K562 (cell line): ENCODE measurements at regions not wholly inside any gene's neighbourhood (a gene's known extent, or its start where the extent isn't known, plus 50 kb on each side); places are given as distances from the start of the nearest gene placed in this dataset.

Experiments used
- ATAC-seq: fragments of 200-7000 bp; cut with Tn5 transposase; 3 replicates; pipeline ENCODE4 v1.9.1; 2020; ENCODE audit warnings: moderate library complexity
- BruUV-seq: library from RNA; stranded (reverse); fragments of 400-500 nt; replicated peaks from 2 replicates; lab custom pipeline; 2021; lab: Mats Ljungman, UMichigan
- CTCF ChIA-PET: fragments of 300-600 bp; formaldehyde crosslinking; extraction: SDS; loops from one replicate; lab custom pipeline; 2021; ENCODE audit warnings: low intra/inter-chr PET ratio; lab: Yijun Ruan, JAX
- POLR2A ChIA-PET: fragments of 300-600, 350-650 bp; sonication (Branson Sonifier 250); formaldehyde crosslinking; extraction: SDS; loops from one replicate; lab custom pipeline; 2021; ENCODE audit warnings: antibody characterized with exemption, inconsistent platforms; lab: Yijun Ruan, JAX
- DNase-seq, 4 experiments: peaks; one replicate each; pipeline versions ENCODE4 v3.0.0 to v3.0.0-alpha.2; 2011 to 2018; ENCODE audit warnings: low spot score in 3 of 4, mixed read lengths in 3 of 4; ENCODE audit errors: extremely low read depth in 1 of 4
- FAIRE-seq: peaks from 2 replicates; lab custom pipeline; 2011; peaks lifted over from hg19 to GRCh38; lab: Jason Lieb, UNC
- H2AFZ ChIP-seq: 2 replicates; pipeline ENCODE4 v1.6.0; 2011; ENCODE audit warnings: low read depth, low read length, control low read depth, inconsistent platforms
- H3K27ac ChIP-seq: fragments of 200-600 bp; 3 replicates; pipeline ENCODE4 v1.8.0; 2011; ENCODE audit warnings: low read depth, mild to moderate bottlenecking, control low read depth, inconsistent platforms, low read length, moderate library complexity, mixed read lengths; ENCODE audit errors: extremely low read depth
- H3K27me3 ChIP-seq, 2 experiments: fragments of 300-600 bp in 1 of 2; 2 replicates in 1 of 2; 3 replicates in 1 of 2; pipeline versions ENCODE4 v1.6.0 to v1.8.0; 2011; ENCODE audit warnings: inconsistent platforms in 2 of 2, low read length in 2 of 2, mild to moderate bottlenecking in 1 of 2, mixed read lengths in 1 of 2, moderate library complexity in 1 of 2; ENCODE audit not compliant: control insufficient read depth in 2 of 2, insufficient read depth in 2 of 2
- H3K36me3 ChIP-seq: fragments of 300-600 bp; 3 replicates; pipeline ENCODE4 v1.8.0; 2011; ENCODE audit warnings: mild to moderate bottlenecking, low read length, inconsistent platforms; ENCODE audit not compliant: control insufficient read depth, insufficient read depth
- H3K4me1 ChIP-seq, 2 experiments: fragments of 200-600 bp in 1 of 2; replicated peaks in 1 of 2; 2 replicates in 1 of 2; 3 replicates in 1 of 2; pipeline versions ENCODE4 v1.5.1 to v1.8.0; 2011; ENCODE audit warnings: inconsistent platforms in 2 of 2, low read length in 2 of 2, mild to moderate bottlenecking in 1 of 2, mixed read lengths in 1 of 2, moderate library complexity in 1 of 2; ENCODE audit not compliant: control insufficient read depth in 2 of 2, insufficient read depth in 2 of 2
- H3K4me2 ChIP-seq: 2 replicates; pipeline ENCODE4 v1.6.1; 2011; ENCODE audit warnings: low read length, control low read depth, inconsistent platforms, mixed read lengths; ENCODE audit not compliant: insufficient read depth
- H3K4me3 ChIP-seq: fragments of 200-600 bp; sonication (generic), shearing (Covaris generic); 2 replicates; pipeline ENCODE4 v1.5.1; 2016; ENCODE audit warnings: control low read depth, inconsistent platforms
- H3K79me2 ChIP-seq: fragments of 200-600 bp; 3 replicates; pipeline ENCODE4 v1.8.0; 2011; ENCODE audit warnings: low read length, inconsistent platforms; ENCODE audit not compliant: control insufficient read depth, insufficient read depth
- H3K9ac ChIP-seq, 2 experiments: 2 replicates each; pipeline versions ENCODE4 v1.6.0 to v1.6.1; 2011; ENCODE audit warnings: low read depth in 2 of 2, low read length in 2 of 2, control low read depth in 1 of 2, inconsistent platforms in 1 of 2, mild to moderate bottlenecking in 1 of 2, mixed read lengths in 1 of 2; ENCODE audit not compliant: insufficient read depth in 1 of 2
- H3K9me1 ChIP-seq: one replicate; pipeline ENCODE4 v1.6.0; 2011; ENCODE audit warnings: inconsistent platforms, mild to moderate bottlenecking, low read length, moderate library complexity; ENCODE audit not compliant: control insufficient read depth, insufficient read depth
- H3K9me3 ChIP-seq: replicated peaks from 2 replicates; pipeline ENCODE4 v1.5.1; 2011; ENCODE audit warnings: low read depth, low read length, inconsistent platforms; ENCODE audit not compliant: control insufficient read depth, insufficient read depth
- H4K20me1 ChIP-seq: replicated peaks from 2 replicates; pipeline ENCODE4 v1.6.1; 2011; ENCODE audit warnings: low read length, inconsistent platforms, mixed read lengths; ENCODE audit not compliant: control insufficient read depth, insufficient read depth
- BCLAF1 ChIP-seq, 2 experiments: fragments of 450-650 bp in 1 of 2; IDR thresholded peaks; 2 replicates each; pipeline ENCODE4 v1.6.1; 2011 to 2017; ENCODE audit warnings: low read depth in 2 of 2, antibody characterized with exemption in 1 of 2, borderline replicate concordance in 1 of 2, low read length in 1 of 2, mild to moderate bottlenecking in 1 of 2, mixed read lengths in 1 of 2; ENCODE audit not compliant: control insufficient read depth in 1 of 2
- CHCHD3 ChIP-seq: fragments of 250-450 bp; sonication (Bioruptor Pico); IDR thresholded peaks from 2 replicates; pipeline ENCODE4 v2.1.2; 2022; ENCODE audit warnings: mild to moderate bottlenecking
- HNRNPK ChIP-seq: fragments of 200-400 bp; formaldehyde crosslinking; IDR thresholded peaks from one replicate; pipeline ENCODE4 v1.6.1; 2018; ENCODE audit warnings: mild to moderate bottlenecking, low read depth, low read length; ENCODE audit not compliant: poor library complexity, severe bottlenecking
- NFXL1 ChIP-seq: fragments of 450-650 bp; formaldehyde crosslinking; IDR thresholded peaks from 2 replicates; pipeline ENCODE4 v1.4.0; 2021; ENCODE audit warnings: mild to moderate bottlenecking
- SRF ChIP-seq, 2 experiments: fragments of 250-450, 450-650 bp in 1 of 2; sonication (Bioruptor Pico) in 1 of 2; sonication (generic) in 1 of 2; formaldehyde crosslinking; IDR thresholded peaks; 2 replicates each; pipeline versions ENCODE4 v1.5.0 to v1.5.1; 2020 to 2022; ENCODE audit warnings: mild to moderate bottlenecking in 1 of 2, missing genetic modification reagents in 1 of 2
- TCF3 ChIP-seq: sonication (generic); formaldehyde crosslinking; IDR thresholded peaks from 2 replicates; pipeline ENCODE4 v1.4.0; 2020; ENCODE audit warnings: mild to moderate bottlenecking, missing genetic modification reagents
- ZBTB7A ChIP-seq: IDR thresholded peaks from 2 replicates; pipeline ENCODE4 v1.6.1; 2011; ENCODE audit warnings: low read depth, mild to moderate bottlenecking, low read length, moderate library complexity, borderline replicate concordance; ENCODE audit not compliant: control insufficient read depth
- ZNF140 ChIP-seq: fragments of 250-450 bp; sonication (Bioruptor Pico); IDR thresholded peaks from 2 replicates; pipeline ENCODE4 v1.8.0; 2021; ENCODE audit warnings: moderate library complexity, mild to moderate bottlenecking, inconsistent platforms
- WGBS: fragments of 100-300 bp; shearing (Covaris generic); methylation state at CpG from one replicate; pipeline ENCODE4 v1.1.6; 2016; ENCODE audit warnings: low coverage, mixed read lengths; ENCODE audit not compliant: insufficient coverage; ENCODE audit errors: missing lambda C conversion rate; 5-methylcytosine and 5-hydroxymethylcytosine counted together
- in situ Hi-C: fragments of 300-500 bp; cut with MboI; formaldehyde crosslinking; loops from 4 replicates; pipeline ENCODE4 v1.15.0; 2018; ENCODE audit warnings: inconsistent platforms, mixed read lengths
- intact Hi-C: fragments of 100-400 bp; cut with micrococcal nuclease; formaldehyde crosslinking; loops from 2 replicates; pipeline ENCODE4 v1.14.2; 2022

GRCh38 chr5:96134886-96135285, 173.2 kb upstream of the ELL2 start:
- intact Hi-C loops: no loop called here
- no peak overlapping the region for H3K9ac ChIP-seq
- H3K9me3 ChIP-seq: no peaks in the 10 kb centered on the region
- no peak overlapping the region for H3K27ac ChIP-seq
- DNase-seq (no peak), ATAC-seq (no peak), FAIRE-seq (no peak)
- no peak overlapping the region for H3K4me3 ChIP-seq
- in situ Hi-C loops: no loop called here
- no peaks in the 10 kb centered on the region for H3K4me1 ChIP-seq
- BruUV-seq: no TSS peak
- POLR2A ChIA-PET: interaction anchor here (1.5 kb wide), 1 partner anchor 15 kb away, joined by 7 read pairs; no protein-coding TSS in a partner anchor
- 2% methylated on average over 3 of the region's 3 CpGs for WGBS
- no peaks in the 10 kb centered on the region for H3K36me3 ChIP-seq
- no peak for TF ChIP-seq BCLAF1 (IDR thresholded peaks at IDR 0.05; ENCODE audit: borderline replicate concordance in 1 of 2, control insufficient read depth in 1 of 2, low read depth in 2 of 2, low read length in 1 of 2)
- TF ChIP-seq NFXL1 (CRISPR knock-in tag): no peak
- no peak for TF ChIP-seq TCF3 (CRISPR knock-in tag)
- no peak for TF ChIP-seq SRF (CRISPR knock-in tag; IDR thresholded peaks at IDR 0.05)
- TF ChIP-seq HNRNPK: no peak
- no peak for TF ChIP-seq CHCHD3 (CRISPR knock-in tag)
- no peak for TF ChIP-seq ZBTB7A
- no peak for TF ChIP-seq ZNF140 (CRISPR knock-in tag)
- H3K9me1 ChIP-seq: no peaks in the 10 kb centered on the region
- no peak overlapping the region for H2AFZ ChIP-seq
- no peaks in the 10 kb centered on the region for H3K27me3 ChIP-seq
- no peaks in the 10 kb centered on the region for H3K79me2 ChIP-seq
- H3K4me2 ChIP-seq: no peak overlapping the region
- no peaks in the 10 kb centered on the region for H4K20me1 ChIP-seq
- CTCF ChIA-PET: no interaction called here
